Esophagus squamous epithelium (tissue), 4 donors: ENCODE measurements at regions not wholly inside any gene's neighbourhood (a gene's known extent, or its start where the extent isn't known, plus 50 kb on each side); places are given as distances from the start of the nearest gene placed in this dataset.

ENCODE experiments used
- CTCF ChIP-seq, 6 experiments: fragments of 450-650 bp in 4 of 6; fragments of 200-600 bp in 2 of 6; sonication (generic) in 2 of 6; IDR thresholded peaks; one replicate each; pipeline ENCODE4 v1.5.1; 2016 to 2019; ENCODE audit warnings: antibody characterized with exemption in 6 of 6, mild to moderate bottlenecking in 4 of 6, moderate library complexity in 4 of 6
- POLR2A ChIP-seq, 4 donors: fragments of 450-650 bp; IDR thresholded peaks; one replicate each; pipeline ENCODE4 v1.6.1; 2017; ENCODE audit warnings: antibody characterized with exemption in 4 of 4, mild to moderate bottlenecking in 4 of 4, moderate library complexity in 3 of 4

GRCh38 chr5:10921160-10921559 is 160.1 kb upstream of the DAP start:
- TF ChIP-seq POLR2A (IDR thresholded peaks at IDR 0.05), result no peak
- TF ChIP-seq CTCF (IDR thresholded peaks at IDR 0.05), result no peak
